GM19463 (cell line): ENCODE measurements at regions not wholly inside any gene's neighbourhood (a gene's known extent, or its start where the extent isn't known, plus 50 kb on each side); places are given as distances from the start of the nearest gene placed in this dataset.
"Not testable (repeated sequence)": the region's sequence is repeated elsewhere in the genome, so short reads cannot be mapped to it uniquely, and the experiment has no call there.

ENCODE experiments used
- ATAC-seq: cut with Tn5 transposase; IDR thresholded peaks from one replicate; pipeline ENCODE4 v1.9.1; 2021; ENCODE audit warnings: mild to moderate bottlenecking, moderate library complexity; ENCODE audit not compliant: unreplicated experiment

GRCh38 chr3:95781598-95781997 lies 1032.8 kb upstream of the EPHA6 start:
- ATAC-seq, result no peak

- ATAC-seq, result no peak
Observed at GRCh38 chr3:95789111-95789510, 1025.3 kb upstream of the EPHA6 start.

DNA sequence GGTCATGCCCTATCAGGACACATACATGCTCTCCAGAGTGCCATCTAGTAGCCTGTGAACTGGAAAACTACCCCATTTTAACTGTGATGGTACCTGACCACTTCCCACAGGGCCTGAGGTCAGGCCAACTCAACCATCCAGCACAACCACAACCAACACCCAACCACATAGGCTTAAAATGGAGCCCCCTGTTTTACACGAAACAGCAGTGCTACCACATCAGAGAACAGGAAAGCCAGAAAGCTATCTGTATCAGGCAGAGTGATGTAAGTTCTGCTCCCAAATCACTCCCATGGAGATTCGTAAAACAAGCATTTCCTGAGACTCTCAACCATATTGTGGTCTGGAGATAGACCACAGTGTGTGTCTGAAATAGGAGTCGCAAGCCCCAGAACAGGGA lies 1017.3 kb upstream of the EPHA6 start:
- ATAC-seq, result no peak

DNA sequence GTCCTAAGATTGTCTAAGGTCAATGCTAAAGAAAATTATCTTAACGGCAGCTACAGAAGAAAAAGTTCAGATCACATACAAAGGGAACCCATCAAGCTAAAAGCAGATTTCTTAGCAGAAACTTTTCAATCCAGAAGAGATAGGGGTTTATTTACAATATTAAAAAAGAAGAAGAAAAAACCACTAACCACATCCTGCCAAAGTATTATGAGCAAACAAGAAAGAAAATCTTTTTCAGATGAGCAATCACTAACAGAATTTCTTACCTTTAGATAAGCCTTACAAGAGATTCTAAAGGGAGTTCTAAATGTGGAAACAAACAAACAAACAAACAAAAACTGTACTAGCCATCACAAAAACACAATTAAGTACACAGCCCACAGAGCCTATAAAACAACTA lies 1015.8 kb upstream of the EPHA6 start:
- ATAC-seq, result no peak

DNA sequence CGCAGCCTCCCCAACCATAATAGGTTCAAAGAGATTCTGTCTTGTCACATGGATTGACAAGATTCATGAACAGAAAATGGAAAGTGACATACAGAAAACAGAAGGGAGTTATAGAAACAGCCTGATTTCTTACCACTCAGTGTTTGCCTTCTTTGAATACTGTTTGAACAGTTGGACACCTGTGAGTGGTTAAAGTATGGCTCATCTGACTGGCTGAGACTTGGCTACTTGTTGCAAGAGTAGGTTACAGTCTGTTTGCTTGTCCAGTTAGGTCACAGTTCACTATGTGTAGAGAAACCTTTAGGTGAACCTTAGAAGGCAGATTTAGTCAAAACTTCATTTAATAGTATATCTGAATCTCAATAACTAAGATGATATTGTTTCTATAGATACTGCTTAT lies 1003.9 kb upstream of the EPHA6 start:
- no peak for ATAC-seq

DNA sequence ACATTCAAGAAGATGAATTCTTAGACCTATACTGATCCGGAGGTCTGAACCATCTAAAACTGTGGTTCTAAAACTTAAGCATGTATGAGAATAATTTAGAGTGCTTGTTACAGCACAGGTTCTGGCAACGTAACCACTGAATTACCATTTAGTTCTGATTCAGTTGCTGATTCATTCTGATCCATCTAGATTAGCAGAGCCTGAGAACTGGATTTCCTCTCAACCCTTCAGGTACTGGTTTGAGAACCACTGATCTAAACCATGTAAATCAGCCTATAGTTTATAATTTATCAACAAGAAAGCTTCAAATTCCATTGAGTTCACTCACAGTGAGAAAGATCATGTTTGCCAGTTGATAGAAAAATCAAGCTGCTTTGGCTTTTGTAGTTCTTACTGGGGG lies 1001.1 kb upstream of the EPHA6 start:
- ATAC-seq, result no peak

- ATAC-seq, result no peak
Observed at GRCh38 chr3:95815828-95816227, 998.6 kb upstream of the EPHA6 start.

DNA sequence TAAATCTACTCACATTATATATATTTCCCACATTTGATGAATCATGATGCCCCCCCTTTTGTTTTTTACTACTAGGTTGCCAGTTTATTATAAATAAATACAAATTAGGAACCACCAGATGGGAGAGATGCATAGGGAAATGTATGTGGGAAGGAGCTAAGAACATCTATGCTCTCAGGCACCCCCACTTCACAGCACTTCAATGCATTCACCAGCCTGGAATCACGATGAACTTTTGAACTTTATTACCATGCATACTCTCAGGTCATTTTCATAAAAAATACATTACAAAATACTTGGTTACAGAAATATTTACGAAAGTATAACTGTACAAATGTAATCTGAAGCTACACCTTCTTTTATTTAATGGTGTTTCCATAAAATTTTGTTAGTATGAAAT lies 988.0 kb upstream of the EPHA6 start:
- ATAC-seq, result no peak

- no peak for ATAC-seq
Observed at GRCh38 chr3:95832146-95832545, 982.2 kb upstream of the EPHA6 start.

GRCh38 chr3:95860628-95861027 lies 953.8 kb upstream of the EPHA6 start:
- not testable (repeated sequence) for ATAC-seq

DNA sequence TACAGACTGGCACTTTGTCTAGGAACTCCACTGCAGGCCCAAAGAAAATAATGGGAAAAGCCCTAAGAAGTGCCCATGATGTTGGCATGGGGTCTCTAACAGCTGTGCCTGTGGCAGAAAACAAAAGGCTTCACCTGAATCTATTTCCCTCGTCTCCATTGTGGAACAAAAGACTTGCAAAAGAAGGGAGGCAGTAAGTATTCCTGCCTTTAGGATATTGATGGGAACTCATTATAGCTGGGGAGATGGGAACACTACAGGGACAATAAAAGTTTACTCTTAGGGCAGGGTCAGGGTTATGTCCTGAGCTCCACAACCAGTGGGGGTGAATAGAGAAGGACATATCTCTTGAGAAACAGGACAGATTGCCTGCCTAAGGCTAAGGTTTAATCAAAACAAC lies 930.6 kb upstream of the EPHA6 start:
- ATAC-seq, result no peak

GRCh38 chr3:95886616-95887015 lies 927.8 kb upstream of the EPHA6 start:
- no peak for ATAC-seq

DNA sequence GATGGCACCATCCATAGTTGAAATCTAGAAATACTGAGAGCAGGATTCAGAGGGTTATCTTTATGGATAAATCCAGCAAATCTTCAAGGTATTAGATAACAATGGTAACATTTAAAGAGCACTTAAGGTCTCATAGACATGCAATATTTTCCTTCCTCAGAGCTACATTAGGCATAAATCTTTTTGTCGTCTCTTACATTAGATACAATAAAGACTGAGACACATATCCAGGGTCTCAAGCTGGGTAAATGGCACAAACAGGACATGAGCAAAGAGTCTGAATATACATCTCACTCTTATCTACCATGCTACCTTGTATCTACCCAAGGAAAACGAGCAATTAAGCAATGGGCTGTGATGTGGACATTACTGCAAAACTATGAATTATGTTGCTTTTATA lies 927.3 kb upstream of the EPHA6 start:
- ATAC-seq, result no peak

GRCh38 chr3:95894820-95895219 lies 919.6 kb upstream of the EPHA6 start:
- no peak for ATAC-seq

GRCh38 chr3:95899494-95899893 lies 914.9 kb upstream of the EPHA6 start:
- no peak for ATAC-seq

GRCh38 chr3:95899911-95900310 lies 914.5 kb upstream of the EPHA6 start:
- no peak for ATAC-seq

- ATAC-seq, result no peak
Observed at GRCh38 chr3:95901948-95902347, 912.4 kb upstream of the EPHA6 start.

DNA sequence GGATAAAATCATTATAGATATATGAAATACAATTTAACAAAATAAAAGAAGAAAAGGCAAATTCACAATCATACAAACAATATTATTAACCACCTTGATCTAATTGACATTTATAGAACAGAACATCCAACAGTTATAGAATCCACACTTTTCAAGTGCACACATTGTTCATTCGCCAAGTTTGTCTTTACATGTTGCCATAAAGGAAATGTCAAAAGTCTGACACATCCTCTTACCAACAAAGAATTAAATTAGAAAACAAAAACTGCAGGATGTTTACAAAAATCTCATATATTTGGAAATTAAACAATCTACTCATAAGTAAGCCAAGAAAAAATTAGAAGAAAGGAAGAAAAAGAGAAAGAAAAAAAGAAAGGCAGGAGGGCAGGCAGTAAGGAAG lies 909.2 kb upstream of the EPHA6 start:
- no peak for ATAC-seq

- ATAC-seq, result no peak
Observed at GRCh38 chr3:95911767-95912166, 902.6 kb upstream of the EPHA6 start.

GRCh38 chr3:95923496-95924210 lies 890.7 kb upstream of the EPHA6 start:
- ATAC-seq, result no peak

DNA sequence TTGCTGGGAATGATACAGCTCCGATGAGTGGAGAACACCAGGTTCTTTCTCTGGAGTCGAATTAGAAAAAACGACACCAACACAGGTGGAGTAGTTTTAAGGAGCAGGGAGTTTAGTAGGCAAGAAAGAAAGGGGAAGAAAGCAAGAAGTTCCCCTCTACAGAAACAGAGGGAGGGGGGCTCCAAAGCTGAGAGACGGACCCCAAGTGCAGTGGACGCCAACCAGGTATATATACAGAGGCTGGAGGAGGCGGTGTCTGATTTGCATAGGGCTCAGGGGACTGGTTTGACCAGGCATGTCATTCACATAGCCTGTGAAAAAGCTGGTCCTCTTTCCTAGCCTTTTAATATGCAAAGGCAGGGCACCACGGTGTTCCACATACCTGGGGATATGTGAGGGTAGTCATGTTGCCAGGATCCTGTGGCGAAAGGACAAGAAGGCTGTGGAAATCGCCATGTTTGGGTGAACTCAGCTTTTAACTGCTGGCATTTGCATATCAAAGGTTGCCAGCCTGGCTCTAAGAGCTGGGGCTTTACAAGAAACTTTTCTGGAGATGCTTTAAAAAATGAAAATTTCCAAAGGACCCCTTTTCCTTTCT lies 887.4 kb upstream of the EPHA6 start:
- ATAC-seq, result no peak

DNA sequence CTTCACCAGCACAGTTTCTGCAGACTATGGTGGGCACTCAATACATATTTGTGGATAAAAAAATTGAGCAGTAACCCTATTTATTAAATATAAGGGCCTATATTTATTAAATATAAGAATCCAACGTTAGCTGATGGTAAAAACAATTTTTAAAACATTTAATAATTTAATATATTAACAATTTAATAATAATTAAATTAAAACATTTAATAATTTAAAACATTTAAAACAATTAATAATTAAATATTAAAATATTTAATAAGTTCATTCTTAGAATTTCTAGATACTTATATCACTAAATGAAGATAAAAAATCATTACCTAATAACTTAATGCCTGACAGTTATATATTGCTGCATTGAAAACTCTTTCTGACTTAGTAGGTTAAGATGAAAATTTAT lies 880.2 kb upstream of the EPHA6 start:
- ATAC-seq, result no peak

GRCh38 chr3:95939235-95939809 lies 875.1 kb upstream of the EPHA6 start:
- ATAC-seq, result no peak
